Prostate gland (tissue), 2 donors: ENCODE measurements at regions not wholly inside any gene's neighbourhood (a gene's known extent, or its start where the extent isn't known, plus 50 kb on each side); places are given as distances from the start of the nearest gene placed in this dataset.

Experiments
- POLR2A ChIP-seq: fragments of 450-650 bp; IDR thresholded peaks from one replicate; pipeline ENCODE4 v1.6.1; 2016; ENCODE audit warnings: antibody characterized with exemption, mild to moderate bottlenecking
- TF ChIP-seq, protein P1 (sequence below), 4 experiments: fragments of 200-600 bp in 2 of 4; fragments of 450-650 bp in 2 of 4; sonication (generic) in 2 of 4; IDR thresholded peaks; 1 replicate in 3 of 4; 2 replicates in 1 of 4; pipeline ENCODE4 v1.5.1; 2016 to 2019; ENCODE audit warnings: antibody characterized with exemption in 4 of 4, mild to moderate bottlenecking in 2 of 4, moderate library complexity in 2 of 4

DNA sequence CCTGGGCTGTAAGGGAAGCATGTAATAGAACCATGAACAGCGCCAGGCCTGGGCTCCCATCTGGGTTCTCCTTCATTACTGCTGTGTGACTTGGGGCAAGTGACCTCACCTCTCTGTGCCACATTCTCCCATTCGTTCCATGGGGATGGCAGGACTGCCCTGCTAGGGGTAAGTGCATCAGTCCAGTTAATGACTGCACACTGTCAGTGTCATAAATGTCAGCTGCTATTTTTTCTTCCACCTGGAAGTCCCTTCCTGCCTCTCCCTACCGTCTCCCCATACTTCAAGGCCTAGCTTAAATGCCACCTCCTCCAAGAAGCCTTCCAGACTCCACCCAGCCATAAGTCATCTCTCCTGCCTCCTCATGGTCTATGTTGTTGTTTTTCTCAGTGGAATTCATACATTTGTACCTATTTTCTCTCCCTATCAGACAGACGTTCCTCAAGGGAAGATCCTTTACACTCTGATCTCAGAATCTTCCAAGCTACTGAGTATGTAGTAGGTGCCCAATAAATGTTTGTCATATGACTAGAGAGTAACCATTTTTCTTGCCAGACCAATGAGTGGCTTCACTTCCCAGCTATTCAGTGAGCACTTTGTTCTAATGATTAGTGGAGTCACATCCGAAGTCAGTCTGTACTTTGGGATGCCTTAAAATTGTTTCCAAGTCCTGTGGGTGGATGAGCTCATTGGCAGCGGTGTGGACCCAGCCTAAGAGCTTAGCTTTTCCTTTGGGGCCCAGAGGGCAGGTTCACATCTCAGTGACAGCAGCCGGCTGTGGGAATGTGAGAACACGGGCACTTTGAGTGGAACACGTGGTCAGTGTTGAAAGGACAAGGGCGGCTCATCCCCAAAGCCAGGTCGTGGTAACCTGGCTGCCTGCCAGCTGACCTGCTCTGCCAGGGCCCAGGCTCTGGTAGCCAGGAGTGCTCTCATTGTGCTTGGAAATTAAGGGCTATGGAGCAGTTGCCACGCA lies 147.5 kb upstream of the GSE1 start:
- TF ChIP-seq, protein P1, sequence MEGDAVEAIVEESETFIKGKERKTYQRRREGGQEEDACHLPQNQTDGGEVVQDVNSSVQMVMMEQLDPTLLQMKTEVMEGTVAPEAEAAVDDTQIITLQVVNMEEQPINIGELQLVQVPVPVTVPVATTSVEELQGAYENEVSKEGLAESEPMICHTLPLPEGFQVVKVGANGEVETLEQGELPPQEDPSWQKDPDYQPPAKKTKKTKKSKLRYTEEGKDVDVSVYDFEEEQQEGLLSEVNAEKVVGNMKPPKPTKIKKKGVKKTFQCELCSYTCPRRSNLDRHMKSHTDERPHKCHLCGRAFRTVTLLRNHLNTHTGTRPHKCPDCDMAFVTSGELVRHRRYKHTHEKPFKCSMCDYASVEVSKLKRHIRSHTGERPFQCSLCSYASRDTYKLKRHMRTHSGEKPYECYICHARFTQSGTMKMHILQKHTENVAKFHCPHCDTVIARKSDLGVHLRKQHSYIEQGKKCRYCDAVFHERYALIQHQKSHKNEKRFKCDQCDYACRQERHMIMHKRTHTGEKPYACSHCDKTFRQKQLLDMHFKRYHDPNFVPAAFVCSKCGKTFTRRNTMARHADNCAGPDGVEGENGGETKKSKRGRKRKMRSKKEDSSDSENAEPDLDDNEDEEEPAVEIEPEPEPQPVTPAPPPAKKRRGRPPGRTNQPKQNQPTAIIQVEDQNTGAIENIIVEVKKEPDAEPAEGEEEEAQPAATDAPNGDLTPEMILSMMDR (IDR thresholded peaks at IDR 0.05), result no peak
- TF ChIP-seq POLR2A, result no peak
